H9 (cell line): ENCODE measurements at regions not wholly inside any gene's neighbourhood (a gene's known extent, or its start where the extent isn't known, plus 50 kb on each side); places are given as distances from the start of the nearest gene placed in this dataset.

Source experiments
- DNase-seq: peaks from one replicate; pipeline ENCODE4 v3.0.0-alpha.2; 2017
- H2AFZ ChIP-seq: one replicate; pipeline ENCODE4 v1.6.1; 2013; ENCODE audit warnings: mild to moderate bottlenecking, low read length, control low read depth, moderate library complexity
- H2AK5ac ChIP-seq: 2 replicates; pipeline ENCODE4 v1.6.1; 2013; ENCODE audit warnings: low read length, control low read depth, mixed read lengths; ENCODE audit not compliant: insufficient read length
- H2BK120ac ChIP-seq: one replicate; pipeline ENCODE4 v1.6.1; 2013; ENCODE audit warnings: low read depth, mild to moderate bottlenecking, low read length, control low read depth, inconsistent platforms; ENCODE audit not compliant: poor library complexity, severe bottlenecking
- H2BK12ac ChIP-seq: 2 replicates; pipeline ENCODE4 v1.6.1; 2013; ENCODE audit warnings: low read length, control low read depth, mixed read lengths, low read depth; ENCODE audit not compliant: insufficient read length
- H2BK15ac ChIP-seq: 2 replicates; pipeline ENCODE4 v1.6.1; 2013; ENCODE audit warnings: low read depth, low read length, control low read depth
- H2BK20ac ChIP-seq: one replicate; pipeline ENCODE4 v1.6.1; 2013; ENCODE audit warnings: low read depth, mild to moderate bottlenecking, low read length, control low read depth, inconsistent platforms; ENCODE audit not compliant: poor library complexity, severe bottlenecking
- H2BK5ac ChIP-seq: 2 replicates; pipeline ENCODE4 v1.6.1; 2013; ENCODE audit warnings: low read length, control low read depth, mixed read lengths; ENCODE audit not compliant: insufficient read length
- H3K14ac ChIP-seq: 2 replicates; pipeline ENCODE4 v1.6.1; 2013; ENCODE audit warnings: low read length, control low read depth; ENCODE audit not compliant: insufficient read depth
- H3K18ac ChIP-seq: 2 replicates; pipeline ENCODE4 v1.6.1; 2013; ENCODE audit warnings: low read depth, mild to moderate bottlenecking, mixed read lengths, low read length, control low read depth; ENCODE audit not compliant: insufficient read length
- H3K23ac ChIP-seq: 2 replicates; pipeline ENCODE4 v1.6.1; 2013; ENCODE audit warnings: low read length, control low read depth, mixed read lengths, low read depth; ENCODE audit not compliant: insufficient read length
- H3K23me2 ChIP-seq: 2 replicates; pipeline ENCODE4 v1.6.1; 2013; ENCODE audit warnings: low read depth, mild to moderate bottlenecking, mixed read lengths, low read length, control low read depth; ENCODE audit not compliant: insufficient read length, poor library complexity, severe bottlenecking
- H3K27ac ChIP-seq: 2 replicates; pipeline ENCODE4 v1.5.1; 2013; ENCODE audit warnings: low read length, control low read depth, mixed read lengths, low read depth; ENCODE audit not compliant: insufficient read length
- H3K27me3 ChIP-seq: 2 replicates; pipeline ENCODE4 v1.6.1; 2013; ENCODE audit warnings: low read length, control low read depth, inconsistent platforms; ENCODE audit not compliant: insufficient read depth
- H3K4ac ChIP-seq: 2 replicates; pipeline ENCODE4 v1.6.1; 2013; ENCODE audit warnings: low read depth, mild to moderate bottlenecking, control low read depth, inconsistent platforms, low read length, moderate library complexity
- H3K4me1 ChIP-seq: 2 replicates; pipeline ENCODE4 v1.6.1; 2013; ENCODE audit warnings: low read length, control low read depth, inconsistent platforms; ENCODE audit not compliant: insufficient read depth
- H3K4me2 ChIP-seq: 2 replicates; pipeline ENCODE4 v1.6.1; 2013; ENCODE audit warnings: low read length, control low read depth, mixed read lengths; ENCODE audit not compliant: insufficient read length, insufficient read depth
- H3K56ac ChIP-seq: 2 replicates; pipeline ENCODE4 v1.6.1; 2013; ENCODE audit warnings: low read depth, mild to moderate bottlenecking, mixed read lengths, low read length, control low read depth; ENCODE audit not compliant: insufficient read length
- H3K79me1 ChIP-seq: 2 replicates; pipeline ENCODE4 v1.6.1; 2013; ENCODE audit warnings: low read depth, mild to moderate bottlenecking, moderate library complexity, low read length, control low read depth, inconsistent platforms; ENCODE audit not compliant: insufficient read depth, poor library complexity, severe bottlenecking
- H3K79me2 ChIP-seq: 2 replicates; pipeline ENCODE4 v1.6.1; 2013; ENCODE audit warnings: low read length, control low read depth, inconsistent platforms; ENCODE audit not compliant: insufficient read depth
- H3K9ac ChIP-seq: 2 replicates; pipeline ENCODE4 v1.6.1; 2013; ENCODE audit warnings: low read length, control low read depth, mixed read lengths; ENCODE audit not compliant: insufficient read length; ENCODE audit errors: extremely low read depth
- H3K9me3 ChIP-seq: one replicate; pipeline ENCODE4 v1.6.1; 2013; ENCODE audit warnings: low read depth, low read length, inconsistent platforms; ENCODE audit not compliant: control insufficient read depth
- H3T11ph ChIP-seq: one replicate; pipeline ENCODE4 v1.6.1; 2013; ENCODE audit warnings: mild to moderate bottlenecking, low read length, control low read depth, inconsistent platforms
- H4K20me1 ChIP-seq: one replicate; pipeline ENCODE4 v1.6.1; 2013; ENCODE audit not compliant: control insufficient read depth, insufficient read length, insufficient read depth
- H4K5ac ChIP-seq: 2 replicates; pipeline ENCODE4 v1.6.1; 2013; ENCODE audit warnings: low read depth, mild to moderate bottlenecking, mixed read lengths, low read length, control low read depth; ENCODE audit not compliant: insufficient read length
- H4K8ac ChIP-seq: replicated peaks from 2 replicates; pipeline ENCODE4 v1.6.1; 2013; ENCODE audit warnings: low read length, control low read depth, mixed read lengths, low read depth; ENCODE audit not compliant: insufficient read length
- H4K91ac ChIP-seq: 2 replicates; pipeline ENCODE4 v1.6.1; 2013; ENCODE audit warnings: low read depth, mild to moderate bottlenecking, moderate library complexity, mixed read lengths, low read length, control low read depth; ENCODE audit not compliant: insufficient read length
- H3K27ac Mint-ChIP-seq, 3 experiments: 2 replicates in 2 of 3; 3 replicates in 1 of 3; pipeline ENCODE4 v1.8.0; 2020 to 2021; ENCODE audit warnings: mixed read lengths in 3 of 3, mild to moderate bottlenecking in 1 of 3, moderate library complexity in 1 of 3
- H3K27me3 Mint-ChIP-seq: 2 replicates; pipeline ENCODE4 v1.8.0; 2021; ENCODE audit warnings: low read depth, mild to moderate bottlenecking, moderate library complexity, mixed read lengths
- H3K36me3 Mint-ChIP-seq, 3 experiments: 2 replicates in 2 of 3; 3 replicates in 1 of 3; pipeline ENCODE4 v1.8.0; 2020 to 2021; ENCODE audit warnings: low read depth in 3 of 3, mixed read lengths in 3 of 3; ENCODE audit not compliant: insufficient read depth in 1 of 3
- H3K4me1 Mint-ChIP-seq, 2 experiments: 2 replicates each; pipeline ENCODE4 v1.8.0; 2020; ENCODE audit warnings: mixed read lengths in 2 of 2
- H3K4me3 Mint-ChIP-seq, 2 experiments: 2 replicates in 1 of 2; 3 replicates in 1 of 2; pipeline ENCODE4 v1.8.0; 2020 to 2021; ENCODE audit warnings: mild to moderate bottlenecking in 2 of 2, mixed read lengths in 2 of 2, moderate library complexity in 1 of 2
- H3K9me3 Mint-ChIP-seq, 2 experiments: 2 replicates in 1 of 2; 3 replicates in 1 of 2; pipeline ENCODE4 v1.8.0; 2020; ENCODE audit warnings: mild to moderate bottlenecking in 2 of 2, mixed read lengths in 2 of 2, moderate library complexity in 1 of 2
- CTCF ChIP-seq: fragments of 200-600 bp; sonication (generic); conservative IDR thresholded peaks from 3 replicates; pipeline ENCODE4 v1.8.0; 2021; ENCODE audit warnings: antibody characterized with exemption, mild to moderate bottlenecking
- WGBS: extraction: QIAGEN DNeasy Blood & Tissue Kit; methylation state at CpG from one replicate; pipeline ENCODE4 v1.1.7; 2013; ENCODE audit warnings: missing lambda C conversion rate, low lambda C conversion rate, mixed read lengths; ENCODE audit not compliant: insufficient read length; ENCODE audit errors: extremely low coverage; 5-methylcytosine and 5-hydroxymethylcytosine counted together

DNA sequence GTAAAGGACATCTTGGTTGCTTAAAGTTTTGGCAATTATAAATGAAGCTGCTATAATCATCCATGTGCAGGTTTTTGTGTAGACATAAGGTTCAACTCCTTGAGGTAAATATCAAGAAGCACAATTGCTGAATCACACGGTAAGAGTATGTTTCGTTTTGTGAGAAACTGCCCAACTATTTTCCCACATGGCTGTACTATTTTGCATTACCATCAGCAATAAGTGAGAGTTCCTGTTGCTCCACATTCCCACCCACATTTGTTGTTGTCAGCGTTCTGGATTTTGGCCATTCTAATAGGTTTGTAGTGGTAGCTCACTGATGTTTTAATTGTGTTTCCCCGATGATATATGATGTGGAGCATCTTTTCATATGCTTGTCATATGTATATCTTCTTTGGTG lies 118.5 kb upstream of the KCNMB2 start:
- Histone ChIP-seq H3K79me2 (no peaks in the 10 kb centered on the region), H3K23me2 (no peaks in the 10 kb centered on the region), H3K18ac (no peak overlapping the region), H3K14ac (no peak overlapping the region), H3K4ac (no peak overlapping the region), H2BK12ac (no peak overlapping the region), H2BK5ac (no peak overlapping the region), H3K56ac (no peak overlapping the region), H4K20me1 (no peaks in the 10 kb centered on the region), H3K27ac (no peak overlapping the region), H2AFZ (no peak overlapping the region), H4K91ac (no peak overlapping the region), H4K8ac (no peak overlapping the region), H3T11ph (no peak overlapping the region), H3K9me3 (no peaks in the 10 kb centered on the region), H4K5ac (no peak overlapping the region), H2BK15ac (no peak overlapping the region), H2BK20ac (no peak overlapping the region), H3K4me1 (no peaks in the 10 kb centered on the region), H2BK120ac (no peak overlapping the region), H3K4me2 (no peak overlapping the region), H3K23ac (no peak overlapping the region), H3K27me3 (no peaks in the 10 kb centered on the region), H2AK5ac (no peak overlapping the region), H3K79me1 (no peaks in the 10 kb centered on the region), H3K9ac (no peak overlapping the region)
- Mint-ChIP-seq H3K27ac (no peak overlapping the region), H3K27me3 (no peaks in the 10 kb centered on the region), H3K9me3 (no peaks in the 10 kb centered on the region), H3K36me3 (no peaks in the 10 kb centered on the region), H3K4me1 (peaks cover 0 to 3% of the 10 kb centered on the region in 2 experiments; a peak in 1 of 4 replicates), H3K4me3 (no peak overlapping the region)
- no peak for DNase-seq
- TF ChIP-seq CTCF, result no peak
- no CpG with 5 or more reads among the region's 4 CpGs for WGBS
